SH-SY5Y (cell line): ENCODE measurements at regions not wholly inside any gene's neighbourhood (a gene's known extent, or its start where the extent isn't known, plus 50 kb on each side); places are given as distances from the start of the nearest gene placed in this dataset.

Experiments used
- GATA2 ChIP-seq: IDR thresholded peaks from 2 replicates; pipeline ENCODE4 v1.6.1; 2011; ENCODE audit warnings: mild to moderate bottlenecking, low read depth, low read length
- GATA3 ChIP-seq: IDR thresholded peaks from 2 replicates; pipeline ENCODE4 v1.6.1; 2011; ENCODE audit warnings: low read depth, mild to moderate bottlenecking, low read length, moderate library complexity

- TF ChIP-seq GATA2 (no peak), GATA3 (no peak)
Measured at GRCh38 chr14:40416565-40416964, 984.3 kb upstream of the FBXO33 start.

- TF ChIP-seq GATA3 (no peak), GATA2 (no peak)
Measured at GRCh38 chr14:40414386-40414785, 982.2 kb upstream of the FBXO33 start.

DNA sequence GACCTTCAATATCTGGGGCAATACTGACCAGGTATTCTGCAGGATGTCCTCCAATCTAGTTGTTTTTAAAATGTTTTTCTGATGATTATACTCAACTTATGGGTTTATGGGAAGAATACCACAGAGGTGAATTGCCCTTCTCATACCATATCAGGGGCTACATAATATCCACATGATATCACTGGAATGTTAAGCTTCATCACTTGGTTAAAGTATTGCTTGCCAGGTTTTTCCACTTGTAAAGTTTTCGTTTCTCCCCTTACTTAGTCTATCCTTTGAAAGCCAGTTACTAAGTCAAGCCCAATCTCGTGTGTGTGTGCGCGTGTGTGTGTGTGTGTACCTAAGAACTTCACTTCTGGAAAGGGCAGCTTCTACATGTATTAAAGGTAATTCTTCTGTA, 980.9 kb upstream of the FBXO33 start:
- TF ChIP-seq GATA3: no peak
- TF ChIP-seq GATA2: no peak

DNA sequence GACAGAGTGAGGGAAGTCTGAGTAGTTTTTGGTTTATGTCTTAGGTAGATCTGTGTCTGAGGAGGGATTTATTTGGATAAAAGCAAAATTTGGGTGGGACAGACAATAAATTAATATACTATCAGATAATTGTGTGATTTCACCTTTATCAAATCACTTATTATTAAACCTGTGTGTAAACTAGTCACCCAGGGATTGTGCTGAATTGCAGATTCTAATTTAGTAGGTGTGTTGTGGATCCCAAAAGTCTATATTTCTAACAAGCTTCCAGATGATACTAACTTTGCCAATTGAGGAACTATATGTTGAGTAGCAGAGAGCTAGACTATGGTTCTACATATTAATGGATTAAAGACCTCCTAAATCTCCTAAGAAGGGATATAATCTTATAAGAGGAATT, 978.5 kb upstream of the FBXO33 start:
- TF ChIP-seq GATA2 (no peak), GATA3 (no peak)

- TF ChIP-seq GATA2: no peak
- TF ChIP-seq GATA3: no peak
Measured at GRCh38 chr14:40402957-40403356, 970.7 kb upstream of the FBXO33 start.

- TF ChIP-seq GATA3 (no peak), GATA2 (no peak)
Measured at GRCh38 chr14:40398981-40399380, 966.7 kb upstream of the FBXO33 start.

- no peak for TF ChIP-seq GATA2
- no peak for TF ChIP-seq GATA3
Measured at GRCh38 chr14:40394634-40395340, 962.6 kb upstream of the FBXO33 start.

DNA sequence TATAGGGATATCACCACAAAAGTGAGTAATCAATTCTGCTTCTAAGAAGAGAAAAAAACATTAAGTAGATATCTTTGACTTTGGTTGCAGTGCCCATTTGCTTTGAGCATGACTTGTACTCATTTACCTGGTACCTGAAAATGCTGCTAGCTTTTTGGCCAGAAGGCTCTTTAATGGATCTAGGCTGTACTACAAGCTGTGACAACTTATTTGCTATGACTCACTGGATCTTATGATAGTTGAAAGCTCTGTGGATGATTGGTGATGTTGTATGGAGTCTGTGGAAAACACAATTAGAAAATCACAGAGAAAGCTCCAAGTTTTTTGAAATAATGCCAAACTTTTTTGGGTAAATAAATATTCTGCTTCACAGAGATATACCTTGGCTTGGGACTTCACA, 960.9 kb upstream of the FBXO33 start:
- TF ChIP-seq GATA2 (no peak), GATA3 (no peak)

DNA sequence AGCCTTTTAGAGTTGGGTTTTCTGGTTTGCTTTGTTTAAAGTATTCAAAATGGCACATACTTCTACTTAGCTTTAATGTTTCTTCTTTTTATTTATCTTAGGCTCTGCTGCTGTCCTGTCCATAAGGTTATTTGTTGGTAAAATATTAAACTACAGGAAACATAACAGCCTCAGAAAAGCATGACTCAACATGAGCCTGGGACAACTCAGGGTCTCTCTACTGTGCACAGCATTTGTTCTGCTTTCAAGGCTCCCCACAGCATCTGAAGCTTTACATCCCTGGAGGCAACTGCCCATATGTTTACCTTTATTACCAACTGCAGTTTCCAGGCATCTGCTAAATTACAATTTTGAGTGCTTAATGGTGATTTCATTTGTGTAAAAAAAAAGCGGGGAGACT, 954.2 kb upstream of the FBXO33 start:
- TF ChIP-seq GATA3: no peak
- TF ChIP-seq GATA2: no peak

GRCh38 chr14:40374221-40374620, 942.0 kb upstream of the FBXO33 start:
- no peak for TF ChIP-seq GATA2
- TF ChIP-seq GATA3: no peak

DNA sequence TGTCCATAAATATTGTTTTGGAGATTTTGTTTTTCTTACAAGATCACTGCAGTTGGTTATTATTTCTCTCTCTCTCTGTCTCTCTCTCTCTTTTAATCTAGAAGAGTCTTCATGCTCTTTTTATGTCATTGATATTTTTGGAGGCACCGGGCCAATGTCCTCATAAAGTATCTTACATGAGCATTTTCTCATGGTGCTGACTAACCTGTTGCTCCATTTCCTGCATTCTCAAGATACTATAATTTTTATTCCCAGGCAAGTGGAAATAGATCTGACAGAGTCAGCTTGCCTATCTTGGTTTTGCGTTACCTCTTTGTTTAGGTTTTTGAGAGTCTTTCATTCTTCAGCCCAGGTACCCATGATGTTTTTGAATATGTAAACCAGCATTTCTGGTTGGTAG, 938.8 kb upstream of the FBXO33 start:
- TF ChIP-seq GATA3 (no peak), GATA2 (no peak)

GRCh38 chr14:40368314-40368713, 936.1 kb upstream of the FBXO33 start:
- TF ChIP-seq GATA2 (no peak), GATA3 (no peak)

DNA sequence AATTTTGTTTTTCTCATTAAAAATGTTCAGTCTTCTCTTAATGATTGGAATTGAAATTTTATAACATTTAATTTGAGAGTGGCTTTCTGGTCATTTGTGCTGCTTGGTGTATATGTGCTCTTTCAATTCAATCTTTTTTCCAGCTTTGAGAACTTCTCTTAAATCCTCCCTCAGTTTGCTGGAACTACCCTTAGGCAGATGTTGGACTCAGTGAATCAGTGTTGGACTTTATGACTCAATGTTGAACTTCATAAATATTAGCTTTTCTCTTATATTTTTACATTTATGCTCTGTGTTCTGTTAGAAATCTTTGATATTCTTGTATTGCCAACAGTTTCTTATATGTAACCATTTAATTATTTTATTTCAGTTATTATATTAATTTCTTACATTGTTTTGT, 935.5 kb upstream of the FBXO33 start:
- TF ChIP-seq GATA3 (no peak), GATA2 (no peak)

- TF ChIP-seq GATA2: no peak
Measured at GRCh38 chr14:40365305-40365704, 933.1 kb upstream of the FBXO33 start.

GRCh38 chr14:40362856-40363255, 930.6 kb upstream of the FBXO33 start:
- TF ChIP-seq GATA2 (no peak), GATA3 (no peak)

- no peak for TF ChIP-seq GATA3
- no peak for TF ChIP-seq GATA2
Measured at GRCh38 chr14:40354754-40355153, 922.5 kb upstream of the FBXO33 start.

DNA sequence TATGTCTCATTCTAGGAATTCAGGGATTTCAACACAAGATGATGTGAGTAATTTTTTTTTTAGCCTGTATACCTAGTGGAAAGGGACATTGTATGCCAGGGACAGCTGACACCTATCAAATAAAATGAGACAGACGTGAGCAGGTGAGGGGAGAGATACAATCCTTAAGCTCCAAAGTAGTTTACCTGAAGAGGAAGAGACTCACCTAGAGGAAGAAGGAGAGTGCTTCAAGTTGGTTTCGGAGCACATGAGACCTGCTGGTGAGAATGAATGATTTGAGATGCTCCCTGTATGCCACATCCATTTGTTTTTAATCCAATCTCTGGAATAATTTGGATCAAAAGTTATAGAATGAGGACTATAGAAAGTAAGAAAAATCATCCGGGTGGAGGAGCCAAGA, 915.4 kb upstream of the FBXO33 start:
- TF ChIP-seq GATA3 (no peak), GATA2 (no peak)

GRCh38 chr14:40346275-40346674, 914.0 kb upstream of the FBXO33 start:
- TF ChIP-seq GATA2 (no peak), GATA3 (no peak)

- TF ChIP-seq GATA3: no peak
- no peak for TF ChIP-seq GATA2
Measured at GRCh38 chr14:40345334-40345733, 913.1 kb upstream of the FBXO33 start.
